ENCODE measurements at regions not wholly inside any gene's neighbourhood (a gene's known extent, or its start where the extent isn't known, plus 50 kb on each side); places are given as distances from the start of the nearest gene placed in this dataset.

- no peak for DNase-seq
Observed at GRCh38 chr20:61157301-61157700, 94.8 kb upstream of the CDH4 start.

GRCh38 chr20:61159957-61160686 is 91.9 kb upstream of the CDH4 start:
- DNase-seq, result no peak

GRCh38 chr20:61161726-61162390 is 90.2 kb upstream of the CDH4 start:
- no peak for DNase-seq

- DNase-seq, result no peak
Observed at GRCh38 chr20:61162451-61162850, 89.6 kb upstream of the CDH4 start.

GRCh38 chr20:61163031-61163430 is 89.0 kb upstream of the CDH4 start:
- no peak for DNase-seq

GRCh38 chr20:61166324-61166723 is 85.7 kb upstream of the CDH4 start:
- no peak for DNase-seq

GRCh38 chr20:61168605-61169004 is 83.5 kb upstream of the CDH4 start:
- DNase-seq, result no peak

- DNase-seq, result no peak
Observed at GRCh38 chr20:61169874-61170273, 82.2 kb upstream of the CDH4 start.

GRCh38 chr20:61170496-61171320 is 81.4 kb upstream of the CDH4 start:
- DNase-seq, result no peak

- no peak for DNase-seq
Observed at GRCh38 chr20:61173267-61173666, 78.8 kb upstream of the CDH4 start.

- no peak for DNase-seq
Observed at GRCh38 chr20:61173961-61174725, 77.9 kb upstream of the CDH4 start.

- DNase-seq, result no peak
Observed at GRCh38 chr20:61176874-61177273, 75.2 kb upstream of the CDH4 start.

GRCh38 chr20:61178551-61179071 is 73.5 kb upstream of the CDH4 start:
- no peak for DNase-seq

- no peak for DNase-seq
Observed at GRCh38 chr20:61184194-61184593, 67.9 kb upstream of the CDH4 start.

GRCh38 chr20:61185181-61185580 is 66.9 kb upstream of the CDH4 start:
- no peak for DNase-seq

GRCh38 chr20:61185841-61186601 is 66.0 kb upstream of the CDH4 start:
- DNase-seq, result no peak

GRCh38 chr20:61186771-61187472 is 65.1 kb upstream of the CDH4 start:
- no peak for DNase-seq

- no peak for DNase-seq
Observed at GRCh38 chr20:61189534-61189933, 62.5 kb upstream of the CDH4 start.

GRCh38 chr20:61191096-61191495 is 61.0 kb upstream of the CDH4 start:
- no peak for DNase-seq

- DNase-seq, result no peak
Observed at GRCh38 chr20:61192337-61192950, 59.6 kb upstream of the CDH4 start.

GRCh38 chr20:61193164-61193563 is 58.9 kb upstream of the CDH4 start:
- no peak for DNase-seq

Data from NCI-H510A (cell line).